Heart left ventricle (tissue), 16 donors: ENCODE measurements at regions not wholly inside any gene's neighbourhood (a gene's known extent, or its start where the extent isn't known, plus 50 kb on each side); places are given as distances from the start of the nearest gene placed in this dataset.

Source experiments
- ATAC-seq, 4 donors: fragments of 200-7000 bp; cut with Tn5 transposase; one replicate each; pipeline ENCODE4 v1.9.1; 2020 to 2022; ENCODE audit warnings: moderate library complexity in 4 of 4, mild to moderate bottlenecking in 3 of 4, moderate number of reproducible peaks in 1 of 4
- DNase-seq, 5 donors: peaks; one replicate each; pipeline ENCODE4 v3.0.0-alpha.2; 2020
- H3K27ac ChIP-seq, 12 donors: fragments of 200-600 bp; sonication (generic) in 4 of 12; one replicate each; pipeline versions ENCODE4 v1.5.0 to v1.8.0; 2016 to 2022; ENCODE audit warnings: mild to moderate bottlenecking in 2 of 12
- H3K27me3 ChIP-seq, 9 donors: fragments of 200-600 bp; sonication (generic) in 2 of 9; one replicate each; pipeline versions ENCODE4 v1.5.1 to v1.8.0; 2016 to 2022; ENCODE audit warnings: mild to moderate bottlenecking in 3 of 9
- H3K36me3 ChIP-seq, 9 donors: fragments of 200-600 bp; sonication (generic) in 2 of 9; one replicate each; pipeline versions ENCODE4 v1.5.0 to v1.8.0; 2018 to 2022; ENCODE audit warnings: mild to moderate bottlenecking in 2 of 9
- H3K4me1 ChIP-seq, 12 donors: fragments of 200-600 bp; sonication (generic) in 4 of 12; one replicate each; pipeline versions ENCODE4 v1.5.0 to v1.8.0; 2016 to 2022; ENCODE audit warnings: mild to moderate bottlenecking in 3 of 12
- H3K4me3 ChIP-seq, 12 donors: fragments of 200-600 bp; sonication (generic) in 4 of 12; one replicate each; pipeline versions ENCODE4 v1.5.0 to v1.8.0; 2017 to 2022; ENCODE audit warnings: mild to moderate bottlenecking in 9 of 12, moderate library complexity in 4 of 12
- H3K9me3 ChIP-seq, 12 donors: fragments of 200-600 bp; sonication (generic) in 4 of 12; one replicate each; pipeline versions ENCODE4 v1.5.0 to v1.8.0; 2016 to 2022; ENCODE audit warnings: mild to moderate bottlenecking in 1 of 12
- POLR2A ChIP-seq, 2 donors: fragments of 450-650 bp; IDR thresholded peaks; one replicate each; pipeline ENCODE4 v1.6.1; 2017; ENCODE audit warnings: antibody characterized with exemption in 2 of 2, mild to moderate bottlenecking in 2 of 2, moderate library complexity in 2 of 2
- WGBS, 4 donors: extraction: QIAGEN DNeasy Blood & Tissue Kit in 2 of 4; methylation state at CpG; one replicate each; pipeline versions ENCODE4 v1.1.5 to v1.1.7; 2013 to 2018; 5-methylcytosine and 5-hydroxymethylcytosine counted together
- intact Hi-C, 10 donors: fragments of 100-400 bp; cut with DNase I; formaldehyde crosslinking; loops; one replicate each; pipeline versions ENCODE4 v1.11.1 to v1.14.2; 2022
- TF ChIP-seq, protein P1 (sequence below), 12 donors: fragments of 200-600 bp; sonication (generic) in 4 of 12; IDR thresholded peaks; one replicate each; pipeline versions ENCODE4 v1.5.0 to v1.8.0; 2018 to 2022; ENCODE audit warnings: antibody characterized with exemption in 12 of 12, mild to moderate bottlenecking in 5 of 12
- donor health status: ischemic (EF 13 %, LVEDD 7.1; RV severe dilation, severe dysfunction).
- donor health status: healthy with polysubstance abuse.
- donor health status: DM: no; HTN: yes; CAD: no.
- donor health status: DM: no; HTN: no; CAD: no.
- donor health status: ischemic (EF 25% LVEDD 6.9; RV normal size, moderate dysfunction).
- donor health status: ischemic (EF 25% LVEDD 5.7; RV mildly dilated, moderate dysfunction).
- donor health status: healthy.
- donor health status: DM: yes; HTN: yes; CAD: no.
- donor health status: ischemic (EF 35%, LVEDD 5.7; RV mildly dilated, moderate dysfunction).
- donor health status: nonischemic (EF 11% LVEDD 7.7; RV severe dilation, severe dysfunction).
- donor health status: DM: yes; HTN: yes; CAD: no.
- donor health status: PGD.
- donor health status: ischemic (EF 29% LVEDD 5.4; RV normal size, mild dysfunction).
- donor health status: nonischemic (EF 23%, LVEDD 6.1; RV moderate dilation, normal function).

GRCh38 chr2:77995161-77995560 is 473.0 kb upstream of the LRRTM4 start:
- Histone ChIP-seq H3K9me3 (no peaks in the 10 kb centered on the region), H3K36me3 (no peaks in the 10 kb centered on the region), H3K4me3 (no peak overlapping the region), H3K4me1 (no peaks in the 10 kb centered on the region), H3K27ac (no peak overlapping the region), H3K27me3 (no peaks in the 10 kb centered on the region)
- no peak for DNase-seq
- intact Hi-C loops = no loop called here
- TF ChIP-seq, protein P1, sequence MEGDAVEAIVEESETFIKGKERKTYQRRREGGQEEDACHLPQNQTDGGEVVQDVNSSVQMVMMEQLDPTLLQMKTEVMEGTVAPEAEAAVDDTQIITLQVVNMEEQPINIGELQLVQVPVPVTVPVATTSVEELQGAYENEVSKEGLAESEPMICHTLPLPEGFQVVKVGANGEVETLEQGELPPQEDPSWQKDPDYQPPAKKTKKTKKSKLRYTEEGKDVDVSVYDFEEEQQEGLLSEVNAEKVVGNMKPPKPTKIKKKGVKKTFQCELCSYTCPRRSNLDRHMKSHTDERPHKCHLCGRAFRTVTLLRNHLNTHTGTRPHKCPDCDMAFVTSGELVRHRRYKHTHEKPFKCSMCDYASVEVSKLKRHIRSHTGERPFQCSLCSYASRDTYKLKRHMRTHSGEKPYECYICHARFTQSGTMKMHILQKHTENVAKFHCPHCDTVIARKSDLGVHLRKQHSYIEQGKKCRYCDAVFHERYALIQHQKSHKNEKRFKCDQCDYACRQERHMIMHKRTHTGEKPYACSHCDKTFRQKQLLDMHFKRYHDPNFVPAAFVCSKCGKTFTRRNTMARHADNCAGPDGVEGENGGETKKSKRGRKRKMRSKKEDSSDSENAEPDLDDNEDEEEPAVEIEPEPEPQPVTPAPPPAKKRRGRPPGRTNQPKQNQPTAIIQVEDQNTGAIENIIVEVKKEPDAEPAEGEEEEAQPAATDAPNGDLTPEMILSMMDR (IDR thresholded peaks at IDR 0.05) = no peak
- no peak for TF ChIP-seq POLR2A (IDR thresholded peaks at IDR 0.05)
- no peak for ATAC-seq

DNA sequence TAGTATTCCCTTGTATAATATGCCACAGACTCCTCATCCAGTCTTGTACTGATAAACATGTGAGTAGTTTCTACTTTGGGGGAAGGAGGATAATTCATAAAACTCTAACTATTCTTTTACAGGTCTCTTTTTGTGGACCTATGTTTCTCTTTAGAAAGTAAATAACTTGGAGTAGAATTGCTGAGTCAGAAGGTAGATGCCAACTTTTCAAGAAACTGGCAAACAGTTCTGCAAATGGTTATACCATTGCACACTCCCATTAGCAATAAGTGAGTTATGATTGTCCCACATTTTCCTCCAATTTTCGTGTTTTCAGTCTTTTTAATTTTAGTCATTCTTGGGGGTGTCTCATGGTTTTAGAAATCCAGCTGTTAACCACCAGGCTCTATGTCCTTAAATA is 477.2 kb upstream of the LRRTM4 start:
- H3K27ac ChIP-seq = no peak overlapping the region
- no peak overlapping the region for H3K4me3 ChIP-seq
- 23 to 52% (median 48%) methylated on average over 1 of the region's 1 CpG for WGBS, 4 donors
- peaks cover 0 to 1% (median 0%) of the 10 kb centered on the region in 12 donors for H3K9me3 ChIP-seq
- H3K27me3 ChIP-seq = no peaks in the 10 kb centered on the region
- ATAC-seq = no peak
- no peaks in the 10 kb centered on the region for H3K36me3 ChIP-seq
- DNase-seq = no peak
- intact Hi-C loops = no loop called here
- no peaks in the 10 kb centered on the region for H3K4me1 ChIP-seq
- TF ChIP-seq POLR2A (IDR thresholded peaks at IDR 0.05) = no peak
- TF ChIP-seq, protein P1 (IDR thresholded peaks at IDR 0.05) = no peak

GRCh38 chr2:78009289-78009688 is 487.1 kb upstream of the LRRTM4 start:
- no peak overlapping the region for H3K4me3 ChIP-seq
- TF ChIP-seq, protein P1 (IDR thresholded peaks at IDR 0.05) = no peak
- TF ChIP-seq POLR2A (IDR thresholded peaks at IDR 0.05) = no peak
- DNase-seq (no peak), ATAC-seq (no peak)
- no peaks in the 10 kb centered on the region for H3K4me1 ChIP-seq
- no peak overlapping the region for H3K27ac ChIP-seq
- intact Hi-C loops = no loop called here
- no peaks in the 10 kb centered on the region for H3K27me3 ChIP-seq
- peaks cover 0 to 14% (median 0%) of the 10 kb centered on the region in 12 donors for H3K9me3 ChIP-seq
- H3K36me3 ChIP-seq = no peaks in the 10 kb centered on the region

GRCh38 chr2:78011251-78011650 is 489.1 kb upstream of the LRRTM4 start:
- H3K9me3 ChIP-seq = peaks cover 0 to 6% (median 0%) of the 10 kb centered on the region in 12 donors
- 69 to 79% (median 73%) methylated on average over 2 of the region's 2 CpGs for WGBS, 4 donors
- intact Hi-C loops = loop anchor here in 1 of 10 donors (1.0 kb wide), 1 partner anchor 9 kb away; no protein-coding TSS in a partner anchor
- no peaks in the 10 kb centered on the region for H3K36me3 ChIP-seq
- DNase-seq (no peak), ATAC-seq (no peak)
- H3K4me1 ChIP-seq = no peaks in the 10 kb centered on the region
- H3K4me3 ChIP-seq = no peak overlapping the region
- H3K27me3 ChIP-seq = no peaks in the 10 kb centered on the region
- TF ChIP-seq POLR2A (IDR thresholded peaks at IDR 0.05) = no peak
- TF ChIP-seq, protein P1 (IDR thresholded peaks at IDR 0.05) = no peak
- H3K27ac ChIP-seq = no peak overlapping the region
